WTC11 (cell line): ENCODE measurements at regions not wholly inside any gene's neighbourhood (a gene's known extent, or its start where the extent isn't known, plus 50 kb on each side); places are given as distances from the start of the nearest gene placed in this dataset.

Experiments used
- ATAC-seq: fragments of 200-7000 bp; cut with Tn5 transposase; 2 replicates; pipeline ENCODE4 v1.10.0; 2021; ENCODE audit warnings: mild to moderate bottlenecking, moderate library complexity
- CTCF ChIA-PET: fragments of 300-600 bp; sonication (Branson Sonifier 250); formaldehyde crosslinking; loops from one replicate; lab custom pipeline; 2021; ENCODE audit warnings: antibody characterized with exemption; lab: Charles Lee
- POLR2A ChIA-PET: fragments of 350-600 bp; sonication (Branson Sonifier 250); formaldehyde crosslinking; loops from one replicate; lab custom pipeline; 2021; ENCODE audit warnings: antibody characterized with exemption; lab: Charles Lee
- DNase-seq: peaks from one replicate; pipeline ENCODE4 v3.0.0; 2021; ENCODE audit warnings: low spot score
- H3K27ac Mint-ChIP-seq: 2 replicates; pipeline ENCODE4 v1.8.0; 2021; ENCODE audit warnings: mixed read lengths
- H3K27me3 Mint-ChIP-seq: 2 replicates; pipeline ENCODE4 v1.8.0; 2021; ENCODE audit warnings: low read depth, mild to moderate bottlenecking, moderate library complexity, mixed read lengths
- H3K36me3 Mint-ChIP-seq: 2 replicates; pipeline ENCODE4 v1.8.0; 2021; ENCODE audit warnings: mixed read lengths
- H3K4me1 Mint-ChIP-seq: 2 replicates; pipeline ENCODE4 v1.8.0; 2022; ENCODE audit warnings: mixed read lengths
- H3K4me3 Mint-ChIP-seq: 2 replicates; pipeline ENCODE4 v1.8.0; 2021; ENCODE audit warnings: mild to moderate bottlenecking, moderate library complexity, mixed read lengths
- H3K9me3 Mint-ChIP-seq: 2 replicates; pipeline ENCODE4 v1.8.0; 2021; ENCODE audit warnings: mixed read lengths
- CTCF ChIP-seq: fragments of 200-600 bp; IDR thresholded peaks from 2 replicates; pipeline ENCODE4 v1.8.0; 2022; ENCODE audit warnings: antibody characterized with exemption
- E2F4 ChIP-seq: sonication (generic); formaldehyde crosslinking; IDR thresholded peaks from 2 replicates; pipeline ENCODE4 v1.8.1; 2022; ENCODE audit warnings: low read depth, mild to moderate bottlenecking, moderate library complexity, missing genetic modification reagents, borderline replicate concordance
- ERG ChIP-seq: fragments of 250-450 bp; sonication (Bioruptor Pico); IDR thresholded peaks from 2 replicates; pipeline ENCODE4 v1.8.0; 2021; ENCODE audit warnings: mild to moderate bottlenecking
- FOXK1 ChIP-seq: sonication (generic); formaldehyde crosslinking; IDR thresholded peaks from 2 replicates; pipeline ENCODE4 v1.8.0; 2022; ENCODE audit warnings: mild to moderate bottlenecking, moderate library complexity, missing genetic modification reagents
- GTF2I ChIP-seq: fragments of 250-450 bp; sonication (Bioruptor Pico); conservative IDR thresholded peaks from 2 replicates; pipeline ENCODE4 v1.4.0; 2021; ENCODE audit warnings: mild to moderate bottlenecking
- KAT7 ChIP-seq: sonication (generic); formaldehyde crosslinking; IDR thresholded peaks from 2 replicates; pipeline ENCODE4 v1.8.1; 2023; ENCODE audit warnings: missing genetic modification reagents, mild to moderate bottlenecking, borderline replicate concordance
- NR1H2 ChIP-seq: sonication (generic); formaldehyde crosslinking; IDR thresholded peaks from 2 replicates; pipeline ENCODE4 v1.9.0; 2021; ENCODE audit warnings: mild to moderate bottlenecking, moderate library complexity, missing genetic modification reagents
- PREB ChIP-seq: sonication (generic); formaldehyde crosslinking; IDR thresholded peaks from 2 replicates; pipeline ENCODE4 v1.8.1; 2022; ENCODE audit warnings: mild to moderate bottlenecking, missing genetic modification reagents, moderate library complexity, borderline replicate concordance
- PRRX2 ChIP-seq: fragments of 250-450 bp; sonication (Bioruptor Pico); IDR thresholded peaks from 2 replicates; pipeline ENCODE4 v1.8.0; 2021; ENCODE audit warnings: mild to moderate bottlenecking
- SMAD3 ChIP-seq: sonication (generic); formaldehyde crosslinking; IDR thresholded peaks from 2 replicates; pipeline ENCODE4 v1.8.0; 2022; ENCODE audit warnings: missing genetic modification reagents, mild to moderate bottlenecking, borderline replicate concordance
- ZNF423 ChIP-seq: fragments of 250-450 bp; sonication (Bioruptor Pico); IDR thresholded peaks from 2 replicates; pipeline ENCODE4 v2.1.2; 2022; ENCODE audit warnings: mild to moderate bottlenecking, moderate library complexity
- ZNF532 ChIP-seq: fragments of 250-450 bp; sonication (Bioruptor Pico); IDR thresholded peaks from 2 replicates; pipeline ENCODE4 v1.9.0; 2021; ENCODE audit warnings: mild to moderate bottlenecking, borderline replicate concordance

GRCh38 chr3:170739410-170739809, 130.6 kb downstream of the RPL22L1 start:
- H3K27me3 Mint-ChIP-seq, result no peaks in the 10 kb centered on the region
- TF ChIP-seq ZNF423 (CRISPR knock-in tag) (no peak), GTF2I (CRISPR knock-in tag) (no peak), PREB (CRISPR knock-in tag) (no peak)
- H3K4me1 Mint-ChIP-seq, result peaks cover 10% of the 10 kb centered on the region
- no peak overlapping the region for H3K27ac Mint-ChIP-seq
- CTCF ChIA-PET, result no interaction called here
- ATAC-seq (no peak), DNase-seq (no peak)
- H3K36me3 Mint-ChIP-seq, result no peaks in the 10 kb centered on the region
- no peak overlapping the region for H3K4me3 Mint-ChIP-seq
- POLR2A ChIA-PET, result no interaction called here
- peaks cover 17% of the 10 kb centered on the region for H3K9me3 Mint-ChIP-seq

GRCh38 chr3:170738766-170739165, 131.2 kb downstream of the RPL22L1 start:
- no peak for TF ChIP-seq FOXK1 (CRISPR knock-in tag)
- TF ChIP-seq ZNF532 (CRISPR knock-in tag), result no peak
- TF ChIP-seq ERG (CRISPR knock-in tag), result no peak
- TF ChIP-seq CTCF, result no peak
- TF ChIP-seq E2F4 (CRISPR knock-in tag), result no peak
- TF ChIP-seq KAT7, result no peak
- no peak for TF ChIP-seq PRRX2
- no peak for TF ChIP-seq SMAD3 (CRISPR knock-in tag)
- TF ChIP-seq NR1H2, result no peak
- H3K9me3 Mint-ChIP-seq, result peaks cover 11% of the 10 kb centered on the region
- POLR2A ChIA-PET, result no interaction called here
- H3K4me1 Mint-ChIP-seq, result peaks cover 17% of the 10 kb centered on the region
- CTCF ChIA-PET, result interaction anchor here (1.1 kb wide), 1 partner anchor 325 kb away, joined by 3 read pairs; no protein-coding TSS in a partner anchor
- H3K27ac Mint-ChIP-seq, result no peak overlapping the region
- no peaks in the 10 kb centered on the region for H3K27me3 Mint-ChIP-seq
- ATAC-seq (no peak; the same call in 1 of the 2 replicates), DNase-seq (no peak)
- no peaks in the 10 kb centered on the region for H3K36me3 Mint-ChIP-seq
- H3K4me3 Mint-ChIP-seq, result no peak overlapping the region
